ENCODE measurements at regions not wholly inside any gene's neighbourhood (a gene's known extent, or its start where the extent isn't known, plus 50 kb on each side); places are given as distances from the start of the nearest gene placed in this dataset.

GRCh38 chr1:60753036-60753900 lies 329.1 kb upstream of the NFIA start:
- no peaks in the 10 kb centered on the region for H3K4me1 ChIP-seq (ENCODE audit: insufficient read depth, low read length, poor library complexity, severe bottlenecking)
- TF ChIP-seq EZH2 (IDR thresholded peaks at IDR 0.05; ENCODE audit: borderline replicate concordance, low read depth, low read length, poor library complexity, severe bottlenecking), result no peak
- TF ChIP-seq CTCF (conservative IDR thresholded peaks at IDR 0.05; ENCODE audit: low read depth, low read length), result no peak
- H3K4me3 ChIP-seq (ENCODE audit: low read depth, low read length, poor library complexity, severe bottlenecking), result no peak overlapping the region
- BruUV-seq (replicated peaks), result no TSS peak
- no peaks in the 10 kb centered on the region for H3K9me3 ChIP-seq (ENCODE audit: low read depth, low read length, poor library complexity, severe bottlenecking)
- peaks cover 17% of the 10 kb centered on the region for H3K27me3 ChIP-seq (replicated peaks; ENCODE audit: insufficient read depth, low read depth, low read length, poor library complexity)
- no peaks in the 10 kb centered on the region for H3K36me3 ChIP-seq (ENCODE audit: insufficient read depth, low read length, poor library complexity, severe bottlenecking)
- DNase-seq (ENCODE audit: low spot score), result no peak
- intact Hi-C loops (cut with micrococcal nuclease; ENCODE audit: unreplicated experiment), result no loop called here
- ChIA-PET CTCF (no interaction called here), POLR2A (ENCODE audit: low non-redundant PET) (no interaction called here)
- H3K27ac ChIP-seq (ENCODE audit: low read depth, low read length, poor library complexity, severe bottlenecking), result no peak overlapping the region

GRCh38 chr1:60751306-60751705 lies 331.1 kb upstream of the NFIA start:
- BruUV-seq (replicated peaks), result no TSS peak
- Histone ChIP-seq H3K36me3 (ENCODE audit: insufficient read depth, low read length, poor library complexity, severe bottlenecking) (no peaks in the 10 kb centered on the region), H3K4me1 (ENCODE audit: insufficient read depth, low read length, poor library complexity, severe bottlenecking) (no peaks in the 10 kb centered on the region), H3K27me3 (replicated peaks; ENCODE audit: insufficient read depth, low read depth, low read length, poor library complexity) (peaks cover 17% of the 10 kb centered on the region), H3K9me3 (ENCODE audit: low read depth, low read length, poor library complexity, severe bottlenecking) (no peaks in the 10 kb centered on the region), H3K27ac (ENCODE audit: low read depth, low read length, poor library complexity, severe bottlenecking) (no peak overlapping the region), H3K4me3 (ENCODE audit: low read depth, low read length, poor library complexity, severe bottlenecking) (no peak overlapping the region)
- ChIA-PET CTCF (no interaction called here), POLR2A (ENCODE audit: low non-redundant PET) (no interaction called here)
- DNase-seq (ENCODE audit: low spot score), result no peak
- TF ChIP-seq EZH2 (IDR thresholded peaks at IDR 0.05; ENCODE audit: borderline replicate concordance, low read depth, low read length, poor library complexity, severe bottlenecking), result no peak
- TF ChIP-seq CTCF (conservative IDR thresholded peaks at IDR 0.05; ENCODE audit: low read depth, low read length), result no peak
- intact Hi-C loops (cut with micrococcal nuclease; ENCODE audit: unreplicated experiment), result no loop called here

GRCh38 chr1:60747353-60747752 lies 335.0 kb upstream of the NFIA start:
- TF ChIP-seq EZH2 (IDR thresholded peaks at IDR 0.05; ENCODE audit: borderline replicate concordance, low read depth, low read length, poor library complexity, severe bottlenecking) (no peak), CTCF (conservative IDR thresholded peaks at IDR 0.05; ENCODE audit: low read depth, low read length) (no peak)
- no peak for DNase-seq (ENCODE audit: low spot score)
- Histone ChIP-seq H3K9me3 (ENCODE audit: low read depth, low read length, poor library complexity, severe bottlenecking) (no peaks in the 10 kb centered on the region), H3K36me3 (ENCODE audit: insufficient read depth, low read length, poor library complexity, severe bottlenecking) (no peaks in the 10 kb centered on the region), H3K27ac (ENCODE audit: low read depth, low read length, poor library complexity, severe bottlenecking) (no peak overlapping the region), H3K27me3 (replicated peaks; ENCODE audit: insufficient read depth, low read depth, low read length, poor library complexity) (no peaks in the 10 kb centered on the region), H3K4me1 (ENCODE audit: insufficient read depth, low read length, poor library complexity, severe bottlenecking) (no peaks in the 10 kb centered on the region), H3K4me3 (ENCODE audit: low read depth, low read length, poor library complexity, severe bottlenecking) (no peak overlapping the region)
- no TSS peak for BruUV-seq (replicated peaks)
- intact Hi-C loops (cut with micrococcal nuclease; ENCODE audit: unreplicated experiment), result no loop called here
- ChIA-PET CTCF (no interaction called here), POLR2A (ENCODE audit: low non-redundant PET) (no interaction called here)

Data from A673 (cell line).